ENCODE measurements at regions not wholly inside any gene's neighbourhood (a gene's known extent, or its start where the extent isn't known, plus 50 kb on each side); places are given as distances from the start of the nearest gene placed in this dataset.

DNA sequence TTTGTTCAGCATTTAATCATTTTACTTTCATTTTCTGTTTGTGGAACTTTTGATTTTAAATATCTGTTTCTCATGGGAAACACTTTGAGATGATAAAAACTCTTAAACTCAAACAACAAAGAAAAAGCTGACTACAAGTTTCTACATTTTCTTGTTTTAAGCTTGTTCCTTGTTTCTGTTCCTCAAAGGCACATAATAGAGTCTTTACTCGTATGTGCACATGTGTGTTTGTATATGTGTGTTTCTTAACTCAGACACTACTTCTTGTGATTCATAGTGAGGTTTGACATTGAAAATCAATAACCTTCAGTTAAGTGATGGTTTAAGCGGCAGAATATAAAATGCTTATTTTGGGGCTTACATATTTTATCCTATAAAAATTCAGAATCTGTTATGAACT is 786.7 kb upstream of the EPHA6 start:
- Histone ChIP-seq H3K4me3 (no peak overlapping the region), H2AFZ (ENCODE audit: low read depth, low read length) (no peak overlapping the region), H3K79me2 (ENCODE audit: control insufficient read depth, insufficient read depth, low read length) (no peaks in the 10 kb centered on the region), H4K20me1 (replicated peaks; ENCODE audit: control insufficient read depth, insufficient read depth, low read length) (no peaks in the 10 kb centered on the region), H3K9ac (ENCODE audit: insufficient read depth in 1 of 2, low read depth in 2 of 2, low read length in 2 of 2) (no peak overlapping the region), H3K36me3 (ENCODE audit: control insufficient read depth, insufficient read depth, low read length) (no peaks in the 10 kb centered on the region), H3K27me3 (ENCODE audit: control insufficient read depth in 2 of 2, insufficient read depth in 2 of 2, low read length in 2 of 2) (no peaks in the 10 kb centered on the region), H3K4me2 (ENCODE audit: insufficient read depth, low read length) (no peak overlapping the region), H3K9me1 (ENCODE audit: control insufficient read depth, insufficient read depth, low read length) (no peaks in the 10 kb centered on the region), H3K4me1 (replicated peaks in 1 of 2; ENCODE audit: control insufficient read depth in 2 of 2, insufficient read depth in 2 of 2, low read length in 2 of 2) (no peaks in the 10 kb centered on the region), H3K27ac (ENCODE audit: extremely low read depth, low read depth, low read length) (no peak overlapping the region), H3K9me3 (replicated peaks; ENCODE audit: control insufficient read depth, insufficient read depth, low read depth, low read length) (no peaks in the 10 kb centered on the region)
- ATAC-seq (no peak), DNase-seq (ENCODE audit: extremely low read depth in 1 of 4, low spot score in 3 of 4) (no peak), FAIRE-seq (no peak)
- in situ Hi-C loops (cut with MboI): no loop called here
- TF ChIP-seq NONO (IDR thresholded peaks at IDR 0.05; ENCODE audit: low read depth in 2 of 2, low read length in 1 of 2): no peak
- TF ChIP-seq, protein P1, sequence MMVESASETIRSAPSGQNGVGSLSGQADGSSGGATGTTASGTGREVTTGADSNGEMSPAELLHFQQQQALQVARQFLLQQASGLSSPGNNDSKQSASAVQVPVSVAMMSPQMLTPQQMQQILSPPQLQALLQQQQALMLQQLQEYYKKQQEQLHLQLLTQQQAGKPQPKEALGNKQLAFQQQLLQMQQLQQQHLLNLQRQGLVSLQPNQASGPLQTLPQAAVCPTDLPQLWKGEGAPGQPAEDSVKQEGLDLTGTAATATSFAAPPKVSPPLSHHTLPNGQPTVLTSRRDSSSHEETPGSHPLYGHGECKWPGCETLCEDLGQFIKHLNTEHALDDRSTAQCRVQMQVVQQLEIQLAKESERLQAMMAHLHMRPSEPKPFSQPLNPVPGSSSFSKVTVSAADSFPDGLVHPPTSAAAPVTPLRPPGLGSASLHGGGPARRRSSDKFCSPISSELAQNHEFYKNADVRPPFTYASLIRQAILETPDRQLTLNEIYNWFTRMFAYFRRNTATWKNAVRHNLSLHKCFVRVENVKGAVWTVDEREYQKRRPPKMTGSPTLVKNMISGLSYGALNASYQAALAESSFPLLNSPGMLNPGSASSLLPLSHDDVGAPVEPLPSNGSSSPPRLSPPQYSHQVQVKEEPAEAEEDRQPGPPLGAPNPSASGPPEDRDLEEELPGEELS (CRISPR knock-in tag; IDR thresholded peaks at IDR 0.05; ENCODE audit: borderline replicate concordance): no peak
- TF ChIP-seq NFIC (IDR thresholded peaks at IDR 0.05): no peak
- no peak for TF ChIP-seq KDM2B (CRISPR knock-in tag; IDR thresholded peaks at IDR 0.05)
- no peak for TF ChIP-seq ELF2 (CRISPR knock-in tag; IDR thresholded peaks at IDR 0.05)
- no peak for TF ChIP-seq ZNF707 (CRISPR knock-in tag; conservative IDR thresholded peaks at IDR 0.05)
- no peak for TF ChIP-seq FOXJ2 (tag; IDR thresholded peaks at IDR 0.05)
- TF ChIP-seq EP300 (IDR thresholded peaks at IDR 0.05; ENCODE audit: low read length): no peak
- TF ChIP-seq, protein P2, sequence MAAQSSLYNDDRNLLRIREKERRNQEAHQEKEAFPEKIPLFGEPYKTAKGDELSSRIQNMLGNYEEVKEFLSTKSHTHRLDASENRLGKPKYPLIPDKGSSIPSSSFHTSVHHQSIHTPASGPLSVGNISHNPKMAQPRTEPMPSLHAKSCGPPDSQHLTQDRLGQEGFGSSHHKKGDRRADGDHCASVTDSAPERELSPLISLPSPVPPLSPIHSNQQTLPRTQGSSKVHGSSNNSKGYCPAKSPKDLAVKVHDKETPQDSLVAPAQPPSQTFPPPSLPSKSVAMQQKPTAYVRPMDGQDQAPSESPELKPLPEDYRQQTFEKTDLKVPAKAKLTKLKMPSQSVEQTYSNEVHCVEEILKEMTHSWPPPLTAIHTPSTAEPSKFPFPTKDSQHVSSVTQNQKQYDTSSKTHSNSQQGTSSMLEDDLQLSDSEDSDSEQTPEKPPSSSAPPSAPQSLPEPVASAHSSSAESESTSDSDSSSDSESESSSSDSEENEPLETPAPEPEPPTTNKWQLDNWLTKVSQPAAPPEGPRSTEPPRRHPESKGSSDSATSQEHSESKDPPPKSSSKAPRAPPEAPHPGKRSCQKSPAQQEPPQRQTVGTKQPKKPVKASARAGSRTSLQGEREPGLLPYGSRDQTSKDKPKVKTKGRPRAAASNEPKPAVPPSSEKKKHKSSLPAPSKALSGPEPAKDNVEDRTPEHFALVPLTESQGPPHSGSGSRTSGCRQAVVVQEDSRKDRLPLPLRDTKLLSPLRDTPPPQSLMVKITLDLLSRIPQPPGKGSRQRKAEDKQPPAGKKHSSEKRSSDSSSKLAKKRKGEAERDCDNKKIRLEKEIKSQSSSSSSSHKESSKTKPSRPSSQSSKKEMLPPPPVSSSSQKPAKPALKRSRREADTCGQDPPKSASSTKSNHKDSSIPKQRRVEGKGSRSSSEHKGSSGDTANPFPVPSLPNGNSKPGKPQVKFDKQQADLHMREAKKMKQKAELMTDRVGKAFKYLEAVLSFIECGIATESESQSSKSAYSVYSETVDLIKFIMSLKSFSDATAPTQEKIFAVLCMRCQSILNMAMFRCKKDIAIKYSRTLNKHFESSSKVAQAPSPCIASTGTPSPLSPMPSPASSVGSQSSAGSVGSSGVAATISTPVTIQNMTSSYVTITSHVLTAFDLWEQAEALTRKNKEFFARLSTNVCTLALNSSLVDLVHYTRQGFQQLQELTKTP (IDR thresholded peaks at IDR 0.05; ENCODE audit: low read depth in 1 of 2, partially characterized antibody in 2 of 2): no peak
- TF ChIP-seq NR1H2 (CRISPR knock-in tag; IDR thresholded peaks at IDR 0.05): no peak
- TF ChIP-seq NR2F6 (CRISPR knock-in tag; IDR thresholded peaks at IDR 0.05): no peak
- TF ChIP-seq, protein P3, sequence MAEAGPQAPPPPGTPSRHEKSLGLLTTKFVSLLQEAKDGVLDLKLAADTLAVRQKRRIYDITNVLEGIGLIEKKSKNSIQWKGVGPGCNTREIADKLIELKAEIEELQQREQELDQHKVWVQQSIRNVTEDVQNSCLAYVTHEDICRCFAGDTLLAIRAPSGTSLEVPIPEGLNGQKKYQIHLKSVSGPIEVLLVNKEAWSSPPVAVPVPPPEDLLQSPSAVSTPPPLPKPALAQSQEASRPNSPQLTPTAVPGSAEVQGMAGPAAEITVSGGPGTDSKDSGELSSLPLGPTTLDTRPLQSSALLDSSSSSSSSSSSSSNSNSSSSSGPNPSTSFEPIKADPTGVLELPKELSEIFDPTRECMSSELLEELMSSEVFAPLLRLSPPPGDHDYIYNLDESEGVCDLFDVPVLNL (CRISPR knock-in tag; IDR thresholded peaks at IDR 0.05; ENCODE audit: low read depth): no peak
- no peak for TF ChIP-seq POU5F1 (IDR thresholded peaks at IDR 0.05; ENCODE audit: borderline replicate concordance, low read depth, low read length, partially characterized antibody)
- no peak for TF ChIP-seq HDGF (IDR thresholded peaks at IDR 0.05)
- no peak for TF ChIP-seq HDAC8 (tag; IDR thresholded peaks at IDR 0.05)
- ChIA-PET POLR2A (no interaction called here), CTCF (ENCODE audit: low intra/inter-chr PET ratio) (no interaction called here)
- no TSS peak for BruUV-seq (replicated peaks)
- WGBS (ENCODE audit: insufficient coverage, low coverage, missing lambda C conversion rate): 0% methylated on average over 2 of the region's 2 CpGs
- intact Hi-C loops (cut with micrococcal nuclease): no loop called here

Data from K562 (cell line).